Keratinocyte (primary cell): ENCODE measurements at regions not wholly inside any gene's neighbourhood (a gene's known extent, or its start where the extent isn't known, plus 50 kb on each side); places are given as distances from the start of the nearest gene placed in this dataset.

Experiments used
- CTCF ChIP-seq, 3 experiments: IDR thresholded peaks in 1 of 3; conservative IDR thresholded peaks in 1 of 3; optimal IDR thresholded peaks in 1 of 3; 2 replicates in 2 of 3; 3 replicates in 1 of 3; pipeline versions ENCODE3 to v1.5.1; 2011; ENCODE audit warnings: low read length in 3 of 3, mild to moderate bottlenecking in 3 of 3, moderate library complexity in 2 of 3, control low read depth in 1 of 3, inconsistent platforms in 1 of 3; ENCODE audit not compliant: insufficient read depth in 2 of 3; ENCODE audit errors: extremely low read depth in 1 of 3
- EZH2 ChIP-seq: IDR thresholded peaks from one replicate; pipeline ENCODE4 v1.6.1; 2012; ENCODE audit warnings: inconsistent platforms, mild to moderate bottlenecking, low read length, moderate library complexity

GRCh38 chr1:228872080-228872479 is 136.8 kb downstream of the RHOU start:
- TF ChIP-seq EZH2, result no peak
- no peak for TF ChIP-seq CTCF (optimal IDR thresholded peaks at IDR 0.05 in 1 of 3, IDR thresholded peaks at IDR 0.05 in 1 of 3, conservative IDR thresholded peaks at IDR 0.05 in 1 of 3; ENCODE audit: extremely low read depth in 1 of 3, insufficient read depth in 2 of 3, low read length in 3 of 3)
